ENCODE measurements at regions not wholly inside any gene's neighbourhood (a gene's known extent, or its start where the extent isn't known, plus 50 kb on each side); places are given as distances from the start of the nearest gene placed in this dataset.
"Not testable (repeated sequence)": the region's sequence is repeated elsewhere in the genome, so short reads cannot be mapped to it uniquely, and the experiment has no call there.

DNA sequence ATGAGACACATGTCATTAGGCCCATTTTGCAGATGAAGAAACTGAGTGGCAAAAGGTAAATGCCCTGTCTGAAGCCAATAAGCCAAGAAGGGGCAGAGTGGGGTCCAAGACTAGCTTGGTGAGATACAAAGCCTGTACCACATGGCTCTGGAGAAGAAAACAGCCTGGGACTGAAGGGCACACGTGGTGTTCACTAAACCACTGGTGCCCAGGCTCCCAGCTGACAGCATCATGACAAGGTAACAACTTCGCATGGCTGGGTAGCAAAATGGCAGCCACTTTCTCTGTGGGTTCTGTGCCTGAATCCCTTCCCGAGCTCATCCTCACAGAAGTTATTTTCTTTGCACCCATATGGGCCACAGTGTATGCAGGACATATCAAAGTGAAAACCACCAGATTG is 229.6 kb downstream of the RAB11FIP2 start:
- DNase-seq (ENCODE audit: insufficient read length) (no peak), FAIRE-seq (no peak)

DNA sequence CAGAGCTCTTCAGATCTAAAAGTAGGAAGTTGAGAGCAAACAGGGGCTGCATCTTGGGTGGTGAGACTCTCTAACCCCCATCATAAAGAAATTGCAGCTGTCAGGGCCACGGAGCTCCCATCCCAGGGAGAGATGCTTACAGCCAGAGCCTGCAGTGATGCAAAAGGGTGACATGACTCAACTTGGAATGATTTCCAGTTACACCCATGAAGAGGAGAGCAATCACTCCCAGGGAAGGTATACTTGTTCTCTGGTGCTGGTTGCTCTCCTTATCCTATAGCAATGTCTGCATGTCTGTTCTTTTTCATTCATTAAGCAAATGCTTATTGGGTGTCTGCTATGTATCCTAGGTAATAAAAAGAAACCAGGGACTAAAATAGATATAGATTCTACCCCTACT is 228.0 kb downstream of the RAB11FIP2 start:
- DNase-seq (ENCODE audit: insufficient read length) = no peak
- no peak for FAIRE-seq
- TF ChIP-seq TAF1 (IDR thresholded peaks at IDR 0.05; ENCODE audit: borderline replicate concordance, low read depth, low read length) (no peak), POLR2A (IDR thresholded peaks at IDR 0.05; ENCODE audit: low read depth, low read length) (no peak), POLR2AphosphoS5 (IDR thresholded peaks at IDR 0.05; ENCODE audit: low read depth, low read length) (no peak)

More for the DNA sequence above, 229.6 kb downstream of the RAB11FIP2 start:
- TF ChIP-seq POLR2A (IDR thresholded peaks at IDR 0.05; ENCODE audit: low read depth, low read length) (no peak), POLR2AphosphoS5 (IDR thresholded peaks at IDR 0.05; ENCODE audit: low read depth, low read length) (no peak), TAF1 (IDR thresholded peaks at IDR 0.05; ENCODE audit: borderline replicate concordance, low read depth, low read length) (no peak)

DNA sequence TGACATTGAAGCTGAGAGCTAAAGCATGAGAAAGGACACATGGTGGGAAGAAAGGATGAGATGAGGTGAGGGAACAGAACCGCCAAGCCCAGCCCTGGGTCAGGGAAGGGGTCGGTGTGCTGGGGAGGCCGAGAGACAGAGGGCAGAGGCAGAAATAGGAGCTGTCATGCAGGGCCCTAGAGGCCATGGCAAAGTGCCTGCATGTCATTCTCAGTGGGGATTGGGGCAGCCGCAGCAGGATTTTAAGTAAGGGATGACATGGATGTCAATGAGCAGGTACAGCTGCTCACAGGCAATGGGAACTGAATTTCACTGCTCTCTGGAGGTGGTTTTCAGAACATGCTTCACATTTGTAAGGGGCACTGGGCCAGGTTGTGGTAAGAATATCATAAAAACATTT is 227.4 kb downstream of the RAB11FIP2 start:
- FAIRE-seq = no peak
- TF ChIP-seq POLR2AphosphoS5 (IDR thresholded peaks at IDR 0.05; ENCODE audit: low read depth, low read length) = no peak
- no peak for TF ChIP-seq TAF1 (IDR thresholded peaks at IDR 0.05; ENCODE audit: borderline replicate concordance, low read depth, low read length)
- no peak for TF ChIP-seq POLR2A (IDR thresholded peaks at IDR 0.05; ENCODE audit: low read depth, low read length)
- no peak for DNase-seq (ENCODE audit: insufficient read length)

DNA sequence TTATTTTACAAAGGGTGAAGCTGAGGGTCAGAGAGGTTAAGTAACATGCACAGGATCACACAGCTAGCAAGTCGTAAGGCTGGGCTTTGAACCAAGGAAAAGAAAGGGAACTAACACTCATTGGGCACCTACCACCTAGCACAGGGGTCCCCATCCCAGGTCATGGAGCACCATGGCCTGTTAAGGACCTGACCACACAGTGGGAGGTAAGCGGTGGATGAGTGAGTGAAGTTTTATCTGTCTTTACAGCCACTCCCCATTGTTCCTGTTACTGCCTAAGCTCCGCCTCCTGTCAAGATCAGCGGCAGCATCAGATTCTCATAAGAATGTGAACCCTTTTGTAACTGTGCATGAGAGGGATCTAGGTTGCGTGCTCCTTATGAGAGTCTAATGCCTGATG is 222.8 kb downstream of the RAB11FIP2 start:
- DNase-seq (ENCODE audit: insufficient read length) = no peak
- TF ChIP-seq POLR2AphosphoS5 (IDR thresholded peaks at IDR 0.05; ENCODE audit: low read depth, low read length) (no peak), TAF1 (IDR thresholded peaks at IDR 0.05; ENCODE audit: borderline replicate concordance, low read depth, low read length) (no peak), POLR2A (IDR thresholded peaks at IDR 0.05; ENCODE audit: low read depth, low read length) (no peak)
- FAIRE-seq = no peak

DNA sequence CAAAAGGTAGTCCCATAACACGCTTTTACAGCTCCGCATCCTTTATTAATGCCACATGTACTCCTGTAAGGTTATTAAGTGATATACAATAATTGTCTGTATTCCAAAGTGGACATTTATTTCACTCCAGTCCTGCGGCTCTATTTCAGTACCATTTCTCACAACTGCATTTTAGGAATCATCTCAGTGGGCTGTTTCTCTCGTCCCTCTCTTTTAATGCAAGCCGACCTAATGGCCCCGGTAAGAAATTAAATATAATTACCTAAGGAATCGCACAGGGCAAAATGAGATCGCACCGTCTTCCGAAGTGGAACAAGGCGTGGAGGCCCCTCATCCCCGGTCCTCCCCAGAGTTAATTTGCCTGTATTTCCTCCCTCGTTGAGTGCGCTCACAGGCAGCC is 216.5 kb downstream of the RAB11FIP2 start:
- TF ChIP-seq POLR2A (IDR thresholded peaks at IDR 0.05; ENCODE audit: low read depth, low read length) (no peak), TAF1 (IDR thresholded peaks at IDR 0.05; ENCODE audit: borderline replicate concordance, low read depth, low read length) (no peak), POLR2AphosphoS5 (IDR thresholded peaks at IDR 0.05; ENCODE audit: low read depth, low read length) (no peak)

DNA sequence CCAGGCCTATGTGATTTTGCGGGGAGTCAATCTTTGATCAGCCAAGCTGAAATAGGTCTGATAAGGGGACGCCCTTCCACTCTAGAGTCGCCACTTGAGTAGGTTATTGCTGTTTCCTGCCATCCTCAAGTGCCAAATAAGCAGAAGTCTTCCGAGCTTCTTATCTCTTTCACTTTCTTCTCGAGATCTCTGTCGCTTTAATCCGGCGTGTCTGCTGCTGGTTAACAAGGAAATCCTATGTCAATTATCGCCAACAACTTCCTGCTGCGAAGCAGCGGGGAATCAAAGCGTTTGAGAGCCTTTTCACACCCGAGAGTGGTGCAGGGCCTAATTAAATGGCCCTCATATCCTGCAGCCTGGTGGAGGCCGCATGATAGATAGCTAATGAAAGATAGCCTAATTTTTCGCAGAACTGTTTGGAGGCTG is 215.9 kb downstream of the RAB11FIP2 start:
- TF ChIP-seq TAF1 (IDR thresholded peaks at IDR 0.05; ENCODE audit: borderline replicate concordance, low read depth, low read length) = no peak
- TF ChIP-seq POLR2A (IDR thresholded peaks at IDR 0.05; ENCODE audit: low read depth, low read length) = no peak
- TF ChIP-seq POLR2AphosphoS5 (IDR thresholded peaks at IDR 0.05; ENCODE audit: low read depth, low read length) = no peak
- FAIRE-seq (no peak), DNase-seq (ENCODE audit: insufficient read length) (no peak)

More for the DNA sequence above, 216.5 kb downstream of the RAB11FIP2 start:
- FAIRE-seq (no peak), DNase-seq (ENCODE audit: insufficient read length) (no peak)

DNA sequence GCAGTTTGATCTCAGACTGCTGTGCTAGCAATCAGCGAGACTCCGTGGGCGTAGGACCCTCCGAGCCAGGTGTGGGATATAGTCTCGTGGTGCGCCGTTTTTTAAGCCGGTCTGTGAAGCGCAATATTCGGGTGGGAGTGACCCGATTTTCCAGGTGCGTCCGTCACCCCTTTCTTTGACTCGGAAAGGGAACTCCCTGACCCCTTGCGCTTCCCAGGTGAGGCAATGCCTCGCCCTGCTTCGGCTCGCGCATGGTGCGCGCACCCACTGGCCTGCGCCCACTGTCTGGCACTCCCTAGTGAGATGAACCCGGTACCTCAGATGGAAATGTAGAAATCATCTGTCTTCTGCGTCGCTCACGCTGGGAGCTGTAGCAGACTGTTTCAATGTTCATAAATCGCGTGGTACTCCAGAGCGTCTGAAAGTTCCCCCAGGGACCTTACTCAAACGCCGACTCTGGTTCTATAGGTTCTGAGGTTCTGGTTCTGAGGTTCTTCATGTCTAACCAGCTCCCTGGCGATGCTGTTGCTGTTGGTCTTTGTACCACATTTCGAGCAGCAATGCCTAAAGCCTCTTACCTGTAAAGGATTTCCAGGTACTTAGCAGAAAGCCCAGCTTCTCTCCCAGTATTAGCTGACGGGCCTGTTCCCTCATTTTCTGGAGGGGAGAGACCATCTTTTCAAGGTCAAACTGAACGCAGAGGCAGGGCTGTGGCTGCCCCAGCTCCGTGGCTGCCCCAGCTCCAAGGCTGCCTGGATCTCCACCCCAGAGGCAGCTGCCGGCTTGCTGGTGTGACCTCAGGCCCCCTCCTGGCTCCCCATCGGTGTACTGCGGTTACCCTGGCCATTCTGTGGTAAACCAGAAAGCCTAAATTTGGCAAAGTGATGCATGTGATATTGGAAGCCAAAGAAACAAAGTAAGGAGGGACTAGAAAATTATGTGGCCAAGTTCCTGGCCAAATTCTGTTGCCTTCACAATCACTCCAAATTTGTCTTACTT is 207.9 kb downstream of the RAB11FIP2 start:
- DNase-seq (ENCODE audit: insufficient read length); FAIRE-seq: not testable (repeated sequence)

DNA sequence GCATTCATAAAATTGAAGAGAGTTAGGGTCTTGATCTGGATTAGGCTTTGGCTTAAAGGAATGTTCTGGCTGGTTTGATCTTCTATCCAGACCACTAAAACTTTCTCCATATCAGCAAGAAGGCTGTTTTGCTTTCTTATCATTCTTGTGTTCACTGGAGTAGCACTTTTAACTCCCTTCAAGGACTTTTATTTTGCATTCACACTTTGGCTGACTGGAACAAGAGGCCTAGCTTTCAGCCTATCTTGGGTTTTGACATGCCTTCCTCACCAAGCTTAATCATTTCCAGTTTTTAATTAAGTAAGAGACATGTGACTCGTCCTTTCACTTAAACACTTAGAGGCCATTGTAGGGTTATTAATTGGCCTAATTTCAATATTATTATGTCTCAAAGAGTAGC is 190.3 kb downstream of the RAB11FIP2 start:
- not testable (repeated sequence) for FAIRE-seq; DNase-seq (ENCODE audit: insufficient read length)

DNA sequence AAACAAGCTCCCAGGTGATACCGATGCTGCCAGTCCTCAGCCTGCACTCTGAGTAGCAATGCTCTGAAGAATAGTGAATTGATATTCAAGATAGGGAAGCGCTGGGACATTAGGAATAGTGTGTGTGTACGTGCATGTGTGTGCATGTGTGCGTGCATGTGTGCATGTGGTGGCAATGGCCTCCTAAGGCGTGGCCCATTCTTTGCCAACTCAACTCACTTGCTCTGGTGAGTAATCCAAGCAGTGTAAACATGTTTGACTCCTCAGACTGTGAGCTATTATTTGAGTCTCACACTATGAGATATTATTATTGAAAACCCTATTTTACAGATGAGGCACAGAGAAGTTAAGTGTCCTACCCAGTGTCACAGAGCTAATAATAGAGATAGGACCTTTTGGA is 186.6 kb downstream of the RAB11FIP2 start:
- TF ChIP-seq POLR2AphosphoS5 (IDR thresholded peaks at IDR 0.05; ENCODE audit: low read depth, low read length) (no peak), POLR2A (IDR thresholded peaks at IDR 0.05; ENCODE audit: low read depth, low read length) (no peak), TAF1 (IDR thresholded peaks at IDR 0.05; ENCODE audit: borderline replicate concordance, low read depth, low read length) (no peak)
- FAIRE-seq (no peak), DNase-seq (ENCODE audit: insufficient read length) (no peak)

DNA sequence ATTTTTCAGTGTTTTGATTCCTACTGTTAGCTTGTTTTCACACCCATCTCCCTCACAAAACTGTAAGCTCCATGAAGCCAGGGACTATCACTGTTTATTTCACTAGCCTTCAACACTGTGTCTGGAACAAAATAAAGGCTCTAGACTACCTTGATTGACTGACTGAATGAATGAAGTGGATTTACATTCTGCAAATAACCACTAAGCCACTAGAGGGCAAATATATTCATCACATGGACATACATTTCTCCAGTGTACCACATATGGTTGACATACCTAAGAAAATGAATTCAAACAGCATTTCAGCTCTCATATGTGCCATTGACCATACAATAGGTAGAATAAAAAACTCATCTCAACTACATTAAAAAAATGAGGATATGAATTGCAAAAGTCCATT is 185.9 kb downstream of the RAB11FIP2 start:
- TF ChIP-seq TAF1 (IDR thresholded peaks at IDR 0.05; ENCODE audit: borderline replicate concordance, low read depth, low read length) (no peak), POLR2AphosphoS5 (IDR thresholded peaks at IDR 0.05; ENCODE audit: low read depth, low read length) (no peak), POLR2A (IDR thresholded peaks at IDR 0.05; ENCODE audit: low read depth, low read length) (no peak)
- FAIRE-seq (peak; percentile 14), DNase-seq (ENCODE audit: insufficient read length) (no peak)

DNA sequence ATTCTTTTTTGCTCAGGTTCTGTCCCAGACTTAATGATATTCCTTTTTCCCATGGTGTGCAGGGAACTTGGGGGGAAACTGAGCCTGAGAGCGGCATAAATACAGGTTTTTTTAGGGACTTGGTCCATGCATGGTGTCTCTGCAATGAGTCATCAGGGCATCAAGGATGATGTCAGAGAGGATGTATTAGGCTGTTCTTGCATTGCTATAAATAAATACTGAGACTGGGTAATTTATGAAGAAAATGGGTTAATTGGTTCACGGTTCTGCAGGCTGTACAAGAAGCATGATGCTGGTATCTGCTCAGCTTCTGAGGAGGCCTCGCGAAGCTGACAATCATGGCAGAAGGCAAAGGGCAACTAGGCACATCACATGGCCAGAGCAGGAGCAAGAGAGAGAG is 185.4 kb downstream of the RAB11FIP2 start:
- no peak for FAIRE-seq
- no peak for DNase-seq (ENCODE audit: insufficient read length)
- TF ChIP-seq TAF1 (IDR thresholded peaks at IDR 0.05; ENCODE audit: borderline replicate concordance, low read depth, low read length) = no peak
- no peak for TF ChIP-seq POLR2A (IDR thresholded peaks at IDR 0.05; ENCODE audit: low read depth, low read length)

DNA sequence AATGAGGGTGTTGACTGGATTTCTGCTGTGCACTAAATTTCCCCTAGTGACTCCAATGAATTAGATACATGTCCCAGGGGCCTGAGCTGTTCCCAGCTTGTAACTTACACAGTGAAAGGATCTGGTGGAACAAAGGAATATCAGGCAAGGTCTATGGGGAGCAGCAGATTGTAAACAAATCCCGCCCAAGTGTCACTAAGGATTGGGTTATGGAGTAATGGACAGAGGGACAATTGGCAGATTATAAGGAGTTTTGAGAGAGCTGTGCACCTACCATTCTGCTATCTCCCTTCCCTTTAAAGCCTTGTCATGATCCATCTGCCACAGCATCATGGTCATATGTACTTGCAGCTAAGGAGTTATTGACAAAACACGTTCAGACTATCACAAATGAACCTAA is 183.0 kb downstream of the RAB11FIP2 start:
- DNase-seq (ENCODE audit: insufficient read length) = no peak
- FAIRE-seq = no peak
- TF ChIP-seq POLR2A (IDR thresholded peaks at IDR 0.05; ENCODE audit: low read depth, low read length) (no peak), POLR2AphosphoS5 (IDR thresholded peaks at IDR 0.05; ENCODE audit: low read depth, low read length) (no peak), TAF1 (IDR thresholded peaks at IDR 0.05; ENCODE audit: borderline replicate concordance, low read depth, low read length) (no peak)
